ENCODE measurements at regions not wholly inside any gene's neighbourhood (a gene's known extent, or its start where the extent isn't known, plus 50 kb on each side); places are given as distances from the start of the nearest gene placed in this dataset.

DNA sequence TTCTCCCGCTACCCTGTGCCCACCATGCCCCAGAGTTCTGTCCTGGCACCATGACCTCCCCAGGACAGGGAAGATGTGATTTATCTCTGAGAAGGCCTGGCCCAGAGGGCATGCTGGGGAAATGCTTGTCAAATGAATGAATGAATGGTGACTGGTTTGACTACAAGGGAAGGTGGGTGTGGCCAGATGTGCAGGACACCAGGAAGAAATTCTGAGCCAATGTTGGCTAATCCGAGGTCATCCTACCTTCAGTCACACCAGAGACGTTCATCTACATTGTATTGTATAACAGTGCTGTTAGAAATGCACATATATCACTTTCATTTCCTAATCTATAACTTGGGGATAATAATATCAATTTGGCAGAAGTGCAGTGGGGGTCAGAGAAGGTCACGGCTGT lies 138.4 kb downstream of the FAM43A start:
- H3K4me3 ChIP-seq (replicated peaks; ENCODE audit: low read depth, low read length), result no peak overlapping the region
- DNase-seq (ENCODE audit: low read depth), result no peak
- TF ChIP-seq, protein P1, sequence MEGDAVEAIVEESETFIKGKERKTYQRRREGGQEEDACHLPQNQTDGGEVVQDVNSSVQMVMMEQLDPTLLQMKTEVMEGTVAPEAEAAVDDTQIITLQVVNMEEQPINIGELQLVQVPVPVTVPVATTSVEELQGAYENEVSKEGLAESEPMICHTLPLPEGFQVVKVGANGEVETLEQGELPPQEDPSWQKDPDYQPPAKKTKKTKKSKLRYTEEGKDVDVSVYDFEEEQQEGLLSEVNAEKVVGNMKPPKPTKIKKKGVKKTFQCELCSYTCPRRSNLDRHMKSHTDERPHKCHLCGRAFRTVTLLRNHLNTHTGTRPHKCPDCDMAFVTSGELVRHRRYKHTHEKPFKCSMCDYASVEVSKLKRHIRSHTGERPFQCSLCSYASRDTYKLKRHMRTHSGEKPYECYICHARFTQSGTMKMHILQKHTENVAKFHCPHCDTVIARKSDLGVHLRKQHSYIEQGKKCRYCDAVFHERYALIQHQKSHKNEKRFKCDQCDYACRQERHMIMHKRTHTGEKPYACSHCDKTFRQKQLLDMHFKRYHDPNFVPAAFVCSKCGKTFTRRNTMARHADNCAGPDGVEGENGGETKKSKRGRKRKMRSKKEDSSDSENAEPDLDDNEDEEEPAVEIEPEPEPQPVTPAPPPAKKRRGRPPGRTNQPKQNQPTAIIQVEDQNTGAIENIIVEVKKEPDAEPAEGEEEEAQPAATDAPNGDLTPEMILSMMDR (IDR thresholded peaks at IDR 0.05; ENCODE audit: low read length, missing control alignments), result no peak

DNA sequence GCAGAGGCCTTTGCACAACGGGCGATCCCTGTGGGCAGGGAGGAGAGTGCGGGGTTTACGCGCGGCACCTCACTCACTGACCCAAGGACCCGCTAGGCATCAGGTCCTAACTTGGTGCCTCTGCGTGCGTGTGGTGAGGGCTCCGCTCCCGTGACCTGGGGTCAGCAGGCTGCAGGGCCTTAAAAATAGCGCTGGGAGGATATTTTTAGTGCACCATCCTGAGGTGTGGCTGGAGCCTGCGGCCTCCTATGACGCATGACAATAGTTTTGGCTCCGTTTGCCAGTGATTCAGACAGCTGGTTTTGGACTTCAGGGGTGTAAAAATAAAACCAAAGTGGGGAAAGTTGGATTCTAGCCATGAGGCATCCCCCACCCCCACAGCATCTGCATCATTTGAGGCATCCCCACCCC lies 139.0 kb downstream of the FAM43A start:
- TF ChIP-seq, protein P1 (IDR thresholded peaks at IDR 0.05; ENCODE audit: low read length, missing control alignments), result no peak
- no peak overlapping the region for H3K4me3 ChIP-seq (replicated peaks; ENCODE audit: low read depth, low read length)
- DNase-seq (ENCODE audit: low read depth), result peak; percentile 39

DNA sequence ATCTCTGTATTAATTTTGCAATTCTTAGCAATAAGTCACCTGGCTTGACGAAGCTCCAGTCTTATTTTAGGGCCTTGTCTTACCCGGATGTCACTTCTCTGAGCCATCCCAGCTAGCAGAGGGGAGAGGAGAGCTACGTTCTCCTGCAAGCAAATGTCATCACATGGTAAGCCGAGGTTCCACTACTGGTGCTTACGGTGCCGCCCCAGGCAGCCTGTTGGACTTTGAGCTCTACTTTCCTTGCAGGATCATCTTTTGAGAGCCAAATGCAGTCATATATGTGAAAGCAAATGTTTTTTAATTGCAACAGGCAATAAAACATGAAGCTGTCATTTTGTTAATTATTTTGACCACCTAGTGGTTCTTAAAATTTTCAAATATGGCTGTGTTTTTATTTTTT lies 140.9 kb downstream of the FAM43A start:
- DNase-seq (ENCODE audit: low read depth), result no peak
- TF ChIP-seq, protein P1 (IDR thresholded peaks at IDR 0.05; ENCODE audit: low read length, missing control alignments), result no peak
- H3K4me3 ChIP-seq (replicated peaks; ENCODE audit: low read depth, low read length), result no peak overlapping the region

DNA sequence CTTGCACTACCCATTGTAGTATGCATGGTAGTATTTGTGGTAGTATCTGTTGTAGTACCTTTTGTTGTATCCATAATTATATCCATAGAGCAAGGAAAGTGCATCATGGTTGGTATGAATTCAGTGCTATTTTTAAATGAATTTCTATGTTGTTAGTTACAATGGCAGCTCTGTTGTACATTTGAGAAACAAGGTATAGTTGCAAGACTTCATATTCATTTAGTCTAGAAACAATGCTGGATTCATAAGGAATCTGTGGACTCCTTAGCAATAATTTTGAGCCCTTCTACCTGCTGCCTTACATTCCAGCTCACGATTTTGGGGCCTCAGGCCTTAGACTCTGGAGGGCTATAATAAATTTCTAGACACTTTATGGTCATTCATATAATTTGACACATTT lies 141.8 kb downstream of the FAM43A start:
- H3K4me3 ChIP-seq (replicated peaks; ENCODE audit: low read depth, low read length), result no peak overlapping the region
- TF ChIP-seq, protein P1 (IDR thresholded peaks at IDR 0.05; ENCODE audit: low read length, missing control alignments), result no peak
- no peak for DNase-seq (ENCODE audit: low read depth)

DNA sequence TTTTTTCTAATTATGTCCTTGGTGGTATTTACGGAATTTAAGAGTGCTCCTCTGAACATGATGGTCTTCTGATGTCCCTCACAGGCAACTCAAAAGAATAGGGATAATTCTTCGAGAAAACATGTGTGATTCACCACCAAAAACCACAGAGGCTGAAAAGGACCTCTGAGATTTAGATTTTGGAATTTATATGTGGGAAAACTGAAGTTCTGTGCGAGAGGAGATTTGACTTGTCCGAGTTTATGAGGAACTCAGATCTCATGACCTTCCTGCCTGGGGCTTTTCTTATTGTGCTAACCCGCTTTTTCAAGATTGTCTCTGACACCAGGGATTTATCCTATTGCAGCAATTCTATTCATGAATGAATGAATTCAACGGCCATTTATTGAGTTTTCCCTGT lies 142.4 kb downstream of the FAM43A start:
- TF ChIP-seq, protein P1 (IDR thresholded peaks at IDR 0.05; ENCODE audit: low read length, missing control alignments), result no peak
- H3K4me3 ChIP-seq (replicated peaks; ENCODE audit: low read depth, low read length), result no peak overlapping the region
- no peak for DNase-seq (ENCODE audit: low read depth)

DNA sequence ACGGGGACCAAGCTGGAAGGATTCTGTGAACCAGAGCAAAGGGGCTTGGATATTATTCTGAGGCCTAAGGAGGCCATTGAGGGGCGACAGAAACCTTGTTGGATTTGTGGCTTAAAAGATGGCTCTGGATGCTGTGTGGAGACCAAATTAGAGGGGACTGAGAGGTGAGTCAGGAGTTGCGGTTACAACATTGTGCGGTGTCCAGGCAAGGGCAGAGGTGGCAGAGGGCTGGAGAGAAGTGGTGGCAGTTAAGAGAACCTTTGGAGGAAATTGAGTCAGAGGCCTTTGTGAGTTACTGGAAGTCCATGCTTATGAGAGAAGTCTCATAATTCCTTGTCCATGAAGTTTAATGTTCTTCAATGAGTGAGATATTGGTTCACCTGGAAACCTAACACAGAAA lies 143.2 kb downstream of the FAM43A start:
- no peak for DNase-seq (ENCODE audit: low read depth)
- TF ChIP-seq, protein P1 (IDR thresholded peaks at IDR 0.05; ENCODE audit: low read length, missing control alignments), result no peak
- no peak overlapping the region for H3K4me3 ChIP-seq (replicated peaks; ENCODE audit: low read depth, low read length)

DNA sequence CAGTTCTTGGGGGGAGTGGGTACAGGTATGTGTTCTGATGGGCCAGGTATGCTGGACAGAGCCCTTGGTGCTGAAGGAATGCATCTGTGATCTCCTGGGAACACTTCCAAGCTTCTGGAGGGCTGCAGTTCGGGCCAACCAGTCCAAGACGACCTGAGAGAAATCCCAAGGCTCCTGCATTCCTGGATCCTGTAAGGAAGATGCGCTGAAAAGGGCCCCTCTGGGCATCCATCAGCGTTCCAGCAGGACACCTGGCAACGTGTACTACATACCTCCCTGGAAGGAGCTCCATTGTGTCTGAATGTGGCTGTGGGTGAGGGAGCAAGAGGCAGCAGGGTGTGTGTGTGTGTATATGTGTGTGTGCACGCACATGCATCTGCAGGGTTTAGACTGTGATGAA lies 144.7 kb downstream of the FAM43A start:
- TF ChIP-seq, protein P1 (IDR thresholded peaks at IDR 0.05; ENCODE audit: low read length, missing control alignments), result no peak
- DNase-seq (ENCODE audit: low read depth), result no peak
- no peak overlapping the region for H3K4me3 ChIP-seq (replicated peaks; ENCODE audit: low read depth, low read length)

All from fibroblast of pulmonary artery (primary cell).